ENCODE measurements at regions not wholly inside any gene's neighbourhood (a gene's known extent, or its start where the extent isn't known, plus 50 kb on each side); places are given as distances from the start of the nearest gene placed in this dataset.

DNA sequence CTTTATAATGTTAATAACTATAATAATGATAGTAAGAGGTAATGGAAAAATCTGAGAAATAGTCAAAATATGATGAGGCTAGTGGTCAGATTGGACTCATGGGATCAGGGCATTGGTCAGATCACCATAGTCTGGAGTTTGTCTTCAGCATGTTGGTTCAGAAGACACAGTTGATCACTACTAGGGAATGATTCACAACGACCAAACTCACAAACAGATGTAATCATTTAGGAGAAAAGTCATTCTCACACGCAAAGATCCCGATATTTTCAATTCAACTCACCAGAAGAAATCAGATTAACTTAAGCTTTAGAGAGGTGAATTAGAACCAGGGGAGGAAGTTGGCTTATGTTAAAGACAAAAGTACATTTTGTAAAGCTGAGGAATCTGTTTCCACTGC is 131.8 kb downstream of the LURAP1L start:
- ATAC-seq (no peak), DNase-seq (no peak)
- no peak overlapping the region for H3K27ac ChIP-seq
- intact Hi-C loops (cut with DNase I) = no loop called here
- 70 to 88% (median 78%) methylated on average over 3 of the region's 3 CpGs for WGBS, 4 donors
- no peaks in the 10 kb centered on the region for H3K9me3 ChIP-seq
- TF ChIP-seq, protein P1, sequence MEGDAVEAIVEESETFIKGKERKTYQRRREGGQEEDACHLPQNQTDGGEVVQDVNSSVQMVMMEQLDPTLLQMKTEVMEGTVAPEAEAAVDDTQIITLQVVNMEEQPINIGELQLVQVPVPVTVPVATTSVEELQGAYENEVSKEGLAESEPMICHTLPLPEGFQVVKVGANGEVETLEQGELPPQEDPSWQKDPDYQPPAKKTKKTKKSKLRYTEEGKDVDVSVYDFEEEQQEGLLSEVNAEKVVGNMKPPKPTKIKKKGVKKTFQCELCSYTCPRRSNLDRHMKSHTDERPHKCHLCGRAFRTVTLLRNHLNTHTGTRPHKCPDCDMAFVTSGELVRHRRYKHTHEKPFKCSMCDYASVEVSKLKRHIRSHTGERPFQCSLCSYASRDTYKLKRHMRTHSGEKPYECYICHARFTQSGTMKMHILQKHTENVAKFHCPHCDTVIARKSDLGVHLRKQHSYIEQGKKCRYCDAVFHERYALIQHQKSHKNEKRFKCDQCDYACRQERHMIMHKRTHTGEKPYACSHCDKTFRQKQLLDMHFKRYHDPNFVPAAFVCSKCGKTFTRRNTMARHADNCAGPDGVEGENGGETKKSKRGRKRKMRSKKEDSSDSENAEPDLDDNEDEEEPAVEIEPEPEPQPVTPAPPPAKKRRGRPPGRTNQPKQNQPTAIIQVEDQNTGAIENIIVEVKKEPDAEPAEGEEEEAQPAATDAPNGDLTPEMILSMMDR (IDR thresholded peaks at IDR 0.05) = no peak
- TF ChIP-seq POLR2A (IDR thresholded peaks at IDR 0.05) = no peak
- no peaks in the 10 kb centered on the region for H3K36me3 ChIP-seq
- H3K27me3 ChIP-seq = no peaks in the 10 kb centered on the region
- no peak overlapping the region for H3K4me3 ChIP-seq
- no peaks in the 10 kb centered on the region for H3K4me1 ChIP-seq

DNA sequence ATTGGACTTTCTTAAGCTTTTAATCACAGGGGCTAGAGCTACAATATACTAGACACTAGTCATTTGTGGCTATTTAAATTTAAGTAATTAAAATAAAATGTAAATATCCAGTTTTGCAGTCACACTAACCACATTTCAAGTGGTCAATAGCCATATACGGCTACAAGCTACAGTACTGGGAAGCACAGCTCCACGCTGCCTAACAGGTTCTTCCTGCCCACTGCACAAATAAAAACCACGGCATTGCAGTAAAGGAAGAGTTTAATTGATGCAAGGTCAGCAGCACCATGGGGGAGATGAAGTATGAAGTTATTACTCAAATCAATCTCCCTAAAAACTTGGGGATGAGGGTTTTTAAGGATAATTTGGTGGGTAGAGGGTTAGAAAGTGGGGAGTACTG is 134.1 kb downstream of the LURAP1L start:
- Histone ChIP-seq H3K36me3 (no peaks in the 10 kb centered on the region), H3K4me1 (no peaks in the 10 kb centered on the region), H3K27ac (no peak overlapping the region), H3K27me3 (no peaks in the 10 kb centered on the region), H3K9me3 (no peaks in the 10 kb centered on the region), H3K4me3 (no peak overlapping the region)
- no peak for DNase-seq
- no peak for ATAC-seq
- intact Hi-C loops (cut with DNase I) = no loop called here
- TF ChIP-seq, protein P1 (IDR thresholded peaks at IDR 0.05) = no peak
- no peak for TF ChIP-seq POLR2A (IDR thresholded peaks at IDR 0.05)
- WGBS, 4 donors = 86 to 92% (median 90%) methylated on average over 3 of the region's 3 CpGs

DNA sequence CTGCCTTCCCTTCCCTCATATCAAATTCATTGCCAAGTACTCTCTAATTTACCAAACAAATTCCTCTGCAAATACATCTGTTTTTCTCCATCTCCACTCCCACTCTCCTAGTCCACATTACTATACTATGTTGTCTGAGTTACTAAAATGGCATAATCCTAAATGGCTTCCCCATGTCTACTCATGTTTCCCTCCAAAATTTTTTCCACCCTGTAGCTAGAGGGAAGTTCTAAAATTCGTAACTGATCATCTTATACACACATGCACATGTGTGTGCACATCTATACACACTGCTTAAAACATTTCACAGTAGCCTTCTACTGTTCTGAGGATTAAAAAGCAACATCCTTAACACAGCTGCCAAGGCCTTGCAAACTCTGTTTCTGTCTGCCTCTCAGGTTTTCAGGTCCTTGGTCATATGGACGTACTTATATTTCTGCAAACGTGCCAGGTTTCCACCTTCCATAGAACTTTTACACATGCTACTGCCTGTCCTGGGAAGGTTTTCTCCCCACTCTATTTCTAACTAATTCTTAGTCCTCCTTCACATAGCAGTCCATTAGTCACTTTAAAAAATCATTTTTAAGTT is 140.6 kb downstream of the LURAP1L start:
- Histone ChIP-seq H3K9me3 (no peaks in the 10 kb centered on the region), H3K27ac (no peak overlapping the region), H3K4me3 (no peak overlapping the region), H3K36me3 (no peaks in the 10 kb centered on the region), H3K27me3 (no peaks in the 10 kb centered on the region), H3K4me1 (no peaks in the 10 kb centered on the region)
- no peak for TF ChIP-seq POLR2A (IDR thresholded peaks at IDR 0.05)
- TF ChIP-seq, protein P1 (IDR thresholded peaks at IDR 0.05) = no peak
- 88 to 89% (median 88%) methylated on average over 3 of the region's 3 CpGs for WGBS, 4 donors
- intact Hi-C loops (cut with DNase I) = no loop called here
- ATAC-seq (no peak), DNase-seq (no peak)

DNA sequence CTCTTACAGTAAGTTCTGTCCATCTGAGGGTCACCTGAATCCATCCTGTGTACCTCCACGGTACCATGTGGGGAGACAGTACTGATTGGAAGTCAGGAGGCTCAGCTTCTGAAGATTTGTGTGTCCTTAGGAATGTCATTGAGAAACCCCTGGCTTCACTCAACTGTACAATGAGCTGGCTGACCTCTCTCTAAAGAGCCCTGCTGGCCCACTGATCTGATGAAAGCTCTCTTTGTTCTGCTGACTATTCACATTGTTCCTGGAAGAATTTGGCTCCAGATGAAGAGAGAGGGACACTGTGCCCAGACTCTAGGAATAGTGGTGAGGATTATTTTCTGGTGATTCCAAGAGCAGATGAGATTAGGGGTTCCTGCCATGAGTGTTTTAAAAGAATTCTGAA is 141.2 kb downstream of the LURAP1L start:
- WGBS, 4 donors = 38 to 53% (median 47%) methylated on average over 1 of the region's 1 CpG
- Histone ChIP-seq H3K36me3 (no peaks in the 10 kb centered on the region), H3K4me3 (no peak overlapping the region), H3K27ac (no peak overlapping the region), H3K27me3 (no peaks in the 10 kb centered on the region), H3K4me1 (no peaks in the 10 kb centered on the region), H3K9me3 (no peaks in the 10 kb centered on the region)
- intact Hi-C loops (cut with DNase I) = no loop called here
- TF ChIP-seq POLR2A (IDR thresholded peaks at IDR 0.05) = no peak
- TF ChIP-seq, protein P1 (IDR thresholded peaks at IDR 0.05) = no peak
- no peak for DNase-seq
- ATAC-seq = peak in 2 of 4 donors; percentile 31 to 70

Data from heart left ventricle (tissue), 16 donors.